ENCODE measurements at regions not wholly inside any gene's neighbourhood (a gene's known extent, or its start where the extent isn't known, plus 50 kb on each side); places are given as distances from the start of the nearest gene placed in this dataset.

- Histone ChIP-seq H3K4me3 (no peak overlapping the region), H3K9me2 (ENCODE audit: insufficient read depth) (no peaks in the 10 kb centered on the region), H2AFZ (no peak overlapping the region), H3K79me2 (replicated peaks; ENCODE audit: insufficient read depth) (no peaks in the 10 kb centered on the region), H3K4me1 (ENCODE audit: insufficient read depth) (no peaks in the 10 kb centered on the region), H3K4me2 (no peak overlapping the region), H3K27me3 (ENCODE audit: insufficient read depth) (no peaks in the 10 kb centered on the region), H3K27ac (ENCODE audit: low read depth) (no peak overlapping the region), H3F3A (replicated peaks; ENCODE audit: low read depth) (no peaks in the 10 kb centered on the region), H3K36me3 (ENCODE audit: insufficient read depth) (no peaks in the 10 kb centered on the region), H4K20me1 (replicated peaks; ENCODE audit: insufficient read depth) (no peaks in the 10 kb centered on the region)
- peaks cover 11% of the 10 kb centered on the region for H3K27me3 Mint-ChIP-seq (ENCODE audit: insufficient read depth, low read depth, poor library complexity)
- no peaks in the 10 kb centered on the region for H3K4me1 Mint-ChIP-seq
- no peak overlapping the region for H3K27ac Mint-ChIP-seq
- peaks cover 3% of the 10 kb centered on the region; the same call in 1 of the 3 replicates for H3K36me3 Mint-ChIP-seq (ENCODE audit: low read depth)
- no peak overlapping the region for H3K4me3 Mint-ChIP-seq
- ATAC-seq: no peak
- TF ChIP-seq ZNF114 (CRISPR knock-in tag; IDR thresholded peaks at IDR 0.05) (no peak), NANOG (IDR thresholded peaks at IDR 0.05; ENCODE audit: borderline replicate concordance) (no peak), ZNF331 (CRISPR knock-in tag; IDR thresholded peaks at IDR 0.05; ENCODE audit: low read depth) (no peak), CREB1 (CRISPR knock-in tag; IDR thresholded peaks at IDR 0.05; ENCODE audit: low read depth) (no peak), POLR2AphosphoS5 (IDR thresholded peaks at IDR 0.05; ENCODE audit: low read depth) (no peak), ETS1 (IDR thresholded peaks at IDR 0.05) (no peak), EZH2phosphoT487 (IDR thresholded peaks at IDR 0.05; ENCODE audit: unreplicated experiment) (no peak), ZNF462 (CRISPR knock-in tag; IDR thresholded peaks at IDR 0.05) (no peak), STAT1 (IDR thresholded peaks at IDR 0.05; ENCODE audit: unreplicated experiment) (no peak), CTCF (conservative IDR thresholded peaks at IDR 0.05; ENCODE audit: low read depth in 2 of 2) (no peak), JUNB (IDR thresholded peaks at IDR 0.05; ENCODE audit: unreplicated experiment) (no peak), EZH2 (IDR thresholded peaks at IDR 0.05; ENCODE audit: low read depth, unreplicated experiment) (no peak), REST (IDR thresholded peaks at IDR 0.05; ENCODE audit: unreplicated experiment) (no peak)
- no peak for DNase-seq (ENCODE audit: low spot score)
- H3K9me3 Mint-ChIP-seq: peaks cover 16% of the 10 kb centered on the region
These were observed 1343.8 kb downstream of the TBC1D22A start for GRCh38 chr22:48106215-48106614.

Data from GM23338 (cell line).